GM10248 (cell line): ENCODE measurements at regions not wholly inside any gene's neighbourhood (a gene's known extent, or its start where the extent isn't known, plus 50 kb on each side); places are given as distances from the start of the nearest gene placed in this dataset.
"Not testable (repeated sequence)": the region's sequence is repeated elsewhere in the genome, so short reads cannot be mapped to it uniquely, and the experiment has no call there.

ENCODE experiments used
- CTCF ChIA-PET: fragments of 300-600 bp; sonication (Branson Sonifier 250); formaldehyde crosslinking; extraction: SDS; loops from one replicate; lab custom pipeline; 2021; ENCODE audit warnings: antibody characterized with exemption; lab: Yijun Ruan, JAX
- POLR2A ChIA-PET: fragments of 350-650 bp; sonication (Branson Sonifier 250); formaldehyde crosslinking; extraction: SDS; loops from one replicate; lab custom pipeline; 2020; ENCODE audit warnings: antibody characterized with exemption; lab: Yijun Ruan, JAX
- DNase-seq: peaks from one replicate; pipeline ENCODE4 v3.0.0; 2012; ENCODE audit errors: extremely low spot score
- TF ChIP-seq, protein P1 (sequence below): IDR thresholded peaks from 2 replicates; pipeline ENCODE4 v1.5.1; 2012; ENCODE audit warnings: mild to moderate bottlenecking, low read depth; ENCODE audit errors: extremely low read depth, missing control alignments, control extremely low read depth

DNA sequence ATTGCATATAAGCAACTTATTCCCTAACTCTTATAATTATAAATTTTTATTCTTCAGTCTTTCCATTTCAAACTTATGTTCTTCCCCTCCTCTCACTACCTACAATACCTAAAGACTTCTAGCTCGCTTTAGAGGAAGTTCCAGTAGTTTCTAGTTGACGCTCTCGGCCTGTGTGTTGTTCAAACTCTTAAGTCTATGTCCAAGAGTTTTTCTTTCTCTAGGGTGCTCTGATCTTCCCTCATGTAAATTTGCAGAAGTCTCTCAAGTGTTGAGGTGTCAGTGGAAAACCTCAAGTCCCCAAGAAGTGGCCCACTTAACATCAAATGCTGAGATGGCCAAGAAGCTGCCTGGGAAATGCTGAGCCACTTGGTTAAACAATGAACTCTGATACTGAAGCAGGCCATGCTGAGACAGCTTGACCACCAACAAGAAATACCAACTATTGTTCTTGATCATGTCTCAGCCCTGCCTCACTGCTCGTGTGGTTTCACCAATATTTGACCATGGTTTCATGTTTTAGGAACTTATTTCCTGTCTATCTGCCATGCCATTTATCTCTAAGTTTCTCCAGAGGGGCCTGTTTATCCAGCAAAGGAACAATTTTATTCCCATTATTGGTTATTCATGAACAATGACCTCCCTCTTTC is 100.9 kb upstream of the TCF21 start:
- no peak for DNase-seq
- POLR2A ChIA-PET, result no interaction called here
- CTCF ChIA-PET, result interaction anchor here (1.1 kb wide), 1 partner anchor 15 kb away, joined by 4 read pairs; no protein-coding TSS in a partner anchor
- TF ChIP-seq, protein P1, sequence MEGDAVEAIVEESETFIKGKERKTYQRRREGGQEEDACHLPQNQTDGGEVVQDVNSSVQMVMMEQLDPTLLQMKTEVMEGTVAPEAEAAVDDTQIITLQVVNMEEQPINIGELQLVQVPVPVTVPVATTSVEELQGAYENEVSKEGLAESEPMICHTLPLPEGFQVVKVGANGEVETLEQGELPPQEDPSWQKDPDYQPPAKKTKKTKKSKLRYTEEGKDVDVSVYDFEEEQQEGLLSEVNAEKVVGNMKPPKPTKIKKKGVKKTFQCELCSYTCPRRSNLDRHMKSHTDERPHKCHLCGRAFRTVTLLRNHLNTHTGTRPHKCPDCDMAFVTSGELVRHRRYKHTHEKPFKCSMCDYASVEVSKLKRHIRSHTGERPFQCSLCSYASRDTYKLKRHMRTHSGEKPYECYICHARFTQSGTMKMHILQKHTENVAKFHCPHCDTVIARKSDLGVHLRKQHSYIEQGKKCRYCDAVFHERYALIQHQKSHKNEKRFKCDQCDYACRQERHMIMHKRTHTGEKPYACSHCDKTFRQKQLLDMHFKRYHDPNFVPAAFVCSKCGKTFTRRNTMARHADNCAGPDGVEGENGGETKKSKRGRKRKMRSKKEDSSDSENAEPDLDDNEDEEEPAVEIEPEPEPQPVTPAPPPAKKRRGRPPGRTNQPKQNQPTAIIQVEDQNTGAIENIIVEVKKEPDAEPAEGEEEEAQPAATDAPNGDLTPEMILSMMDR, result no peak

DNA sequence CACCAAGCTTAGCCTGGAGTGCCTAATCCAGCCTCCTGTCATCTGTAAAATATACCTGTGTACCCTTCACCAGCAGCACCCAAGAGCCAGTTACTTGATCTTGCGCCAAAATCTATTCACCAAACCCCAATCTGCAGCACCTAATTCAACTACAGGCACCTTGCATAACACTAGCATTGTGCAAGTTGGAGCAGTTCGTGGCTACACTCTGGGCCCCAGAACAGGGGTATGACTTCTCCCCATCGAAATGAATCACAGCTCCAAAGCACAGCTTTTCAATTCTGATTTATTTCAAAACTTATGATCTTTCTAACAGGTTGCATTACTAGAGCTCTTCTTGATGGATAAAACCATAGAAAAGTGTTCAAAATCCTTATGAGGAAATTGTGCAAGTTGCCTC is 100.4 kb upstream of the TCF21 start:
- ChIA-PET CTCF (interaction anchor here (0.8 to 1.1 kb wide), 2 partner anchors 13 to 15 kb away, joined by 3 to 4 read pairs; no protein-coding TSS in a partner anchor), POLR2A (no interaction called here)
- TF ChIP-seq, protein P1, result no peak
- DNase-seq, result no peak

DNA sequence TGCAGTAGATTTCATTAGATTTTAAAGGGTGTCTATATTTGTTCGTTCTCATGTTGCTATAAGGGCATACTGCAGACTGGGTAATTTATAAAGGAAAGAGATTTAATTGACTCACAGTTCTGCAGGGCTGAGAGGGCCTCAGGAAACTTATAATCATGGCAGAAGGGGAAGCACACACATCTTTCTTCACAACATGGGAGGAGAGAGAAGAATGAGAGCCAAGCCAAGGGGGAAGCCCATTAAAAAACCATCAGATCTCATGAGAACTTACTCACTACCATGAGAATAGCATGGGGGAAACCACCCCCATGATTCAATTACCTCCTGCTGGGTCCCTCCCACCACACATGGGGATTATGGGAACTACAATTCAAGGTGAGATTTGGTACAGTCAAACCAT is 99.5 kb upstream of the TCF21 start:
- CTCF ChIA-PET, result interaction anchor here (0.8 to 1.1 kb wide), 2 partner anchors 14 to 16 kb away, joined by 3 to 4 read pairs; no protein-coding TSS in a partner anchor
- POLR2A ChIA-PET, DNase-seq: not testable (repeated sequence)

DNA sequence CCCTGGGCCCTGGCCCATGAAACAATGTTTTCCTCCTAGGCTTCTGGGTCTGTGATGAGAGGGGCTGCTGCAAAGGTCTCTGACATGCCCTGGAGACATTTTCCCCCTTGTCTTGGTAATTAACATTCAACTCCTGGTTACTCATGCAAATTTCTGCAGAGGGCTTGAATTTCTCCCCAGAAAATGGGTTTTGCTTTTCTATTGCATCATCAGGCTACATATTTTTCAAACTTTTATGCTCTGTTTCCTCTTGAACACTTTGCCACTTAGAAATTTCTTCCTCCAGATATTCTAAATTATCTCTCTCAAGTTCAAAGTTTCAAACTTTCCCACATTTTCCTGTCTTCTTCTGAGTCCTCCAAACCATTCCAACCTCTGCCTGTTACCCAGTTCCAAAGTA is 98.2 kb upstream of the TCF21 start:
- DNase-seq, CTCF ChIA-PET, POLR2A ChIA-PET: not testable (repeated sequence)

DNA sequence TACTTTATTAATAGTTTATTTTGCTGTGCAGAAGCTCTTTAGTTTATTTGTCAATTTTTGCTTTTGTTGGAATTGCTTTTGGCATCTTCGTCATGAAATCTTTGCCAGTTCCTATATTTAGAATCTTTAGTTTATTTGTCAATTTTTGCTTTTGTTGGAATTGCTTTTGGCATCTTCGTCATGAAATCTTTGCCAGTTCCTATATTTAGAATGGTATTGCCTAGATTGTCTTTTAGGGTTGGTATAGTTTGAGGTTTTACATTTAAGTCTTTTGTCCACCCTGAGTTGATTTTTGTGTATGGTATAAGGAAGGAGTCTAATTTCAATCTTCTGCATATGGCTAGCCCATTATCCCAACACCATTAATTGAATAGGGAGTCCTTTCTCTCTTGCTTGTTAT is 93.9 kb upstream of the TCF21 start:
- CTCF ChIA-PET, result interaction anchor here (1.7 kb wide), 1 partner anchor 22 kb away, joined by 4 read pairs; no protein-coding TSS in a partner anchor
- POLR2A ChIA-PET, DNase-seq: not testable (repeated sequence)

DNA sequence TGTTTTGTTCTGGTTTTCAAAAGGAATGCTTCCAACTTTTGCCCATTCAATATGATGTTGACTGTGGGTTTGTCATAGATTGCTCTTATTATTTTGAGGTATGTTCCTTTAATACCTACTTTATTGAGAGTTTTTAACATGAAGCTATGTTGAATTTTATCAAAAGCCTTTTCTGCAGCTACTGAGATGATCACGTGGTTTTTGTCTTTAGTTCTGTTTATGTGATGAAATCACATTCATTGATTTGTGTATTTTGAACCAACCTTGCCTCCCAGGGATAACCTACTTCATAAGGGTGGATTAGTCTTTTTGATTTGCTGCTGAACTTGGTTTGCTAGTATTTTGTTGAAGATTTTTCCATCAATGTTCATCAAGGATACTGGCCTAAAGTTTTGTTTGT is 92.7 kb upstream of the TCF21 start:
- TF ChIP-seq, protein P1, result no peak
- no peak for DNase-seq
- POLR2A ChIA-PET, result no interaction called here
- CTCF ChIA-PET, result interaction anchor here (1.0 to 1.1 kb wide), 2 partner anchors 42 to 76 kb away, joined by 3 read pairs; no protein-coding TSS in a partner anchor

DNA sequence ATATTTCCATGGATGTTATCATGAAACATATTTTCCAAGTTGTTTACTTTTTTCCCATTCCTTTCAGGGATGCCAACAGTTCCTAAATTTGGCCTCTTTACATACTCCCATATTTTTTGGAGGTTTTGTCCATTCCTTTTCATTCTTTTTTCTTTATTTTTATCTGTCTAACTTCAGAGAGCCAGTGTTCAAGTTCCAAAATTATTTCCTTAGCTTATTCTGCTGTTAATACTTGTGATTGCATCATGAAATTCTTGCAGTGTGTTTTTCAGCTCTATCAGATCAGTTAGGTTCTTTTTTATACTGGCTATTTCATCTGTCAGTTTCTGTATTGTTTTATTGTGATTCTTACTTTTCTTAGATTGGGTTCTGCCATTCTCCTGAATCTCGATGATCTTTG is 89.9 kb upstream of the TCF21 start:
- CTCF ChIA-PET, result interaction anchor here (1.2 kb wide), 1 partner anchor 53 kb away, joined by 3 read pairs; no protein-coding TSS in a partner anchor
- TF ChIP-seq, protein P1, result no peak
- DNase-seq, result no peak
- POLR2A ChIA-PET, result no interaction called here

DNA sequence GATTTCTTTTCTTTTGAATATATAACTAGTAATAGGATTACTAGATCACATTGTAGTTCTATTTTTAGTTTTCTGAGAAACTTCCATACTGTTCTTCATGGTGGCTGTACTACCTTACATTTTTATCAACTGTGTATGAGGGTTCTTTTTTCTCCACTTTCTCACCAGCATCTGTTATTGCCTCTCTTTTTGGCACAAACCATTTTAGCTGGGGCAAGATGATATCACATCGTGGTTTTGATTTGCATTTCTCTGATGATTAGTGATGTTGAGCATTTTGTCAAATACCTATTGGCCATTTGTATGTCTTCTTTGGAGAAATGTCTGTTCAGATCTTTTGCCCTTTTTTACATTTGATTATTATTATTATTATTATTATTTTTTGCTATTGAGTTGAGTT is 86.1 kb upstream of the TCF21 start:
- DNase-seq, result no peak
- POLR2A ChIA-PET, result no interaction called here
- TF ChIP-seq, protein P1, result no peak
- CTCF ChIA-PET, result interaction anchor here (1.2 kb wide), 1 partner anchor 10 kb away, joined by 3 read pairs; no protein-coding TSS in a partner anchor
